Naive thymus-derived CD8-positive, alpha-beta T cell (primary cell): ENCODE measurements at regions not wholly inside any gene's neighbourhood (a gene's known extent, or its start where the extent isn't known, plus 50 kb on each side); places are given as distances from the start of the nearest gene placed in this dataset.
"Not testable (repeated sequence)": the region's sequence is repeated elsewhere in the genome, so short reads cannot be mapped to it uniquely, and the experiment has no call there.

ENCODE experiments used
- ATAC-seq, 2 donors: fragments of 150-1000 bp; cut with Tn5 transposase in 1 of 2; sonication (Bioruptor Pico), chemical (Tn5 transposase) in 1 of 2; 1 replicate in 1 of 2; 2 replicates in 1 of 2; pipeline ENCODE4 v1.10.0; 2021; ENCODE audit warnings: mild to moderate bottlenecking in 2 of 2, moderate library complexity in 2 of 2
- POLR2A ChIA-PET: fragments of 350-600 bp; sonication (Branson Sonifier 250); formaldehyde crosslinking; loops from one replicate; lab custom pipeline; 2021; ENCODE audit warnings: antibody characterized with exemption; lab: Charles Lee
- DNase-seq, 10 donors: peaks; one replicate each; pipeline versions ENCODE4 v3.0.0 to v3.0.0-alpha.2; 2020 to 2022
- H3K27ac Mint-ChIP-seq, 10 donors: one replicate each; pipeline ENCODE4 v1.8.0; 2020 to 2022; ENCODE audit warnings: mild to moderate bottlenecking in 10 of 10, mixed read lengths in 10 of 10, moderate library complexity in 4 of 10, inconsistent platforms in 1 of 10
- H3K27me3 Mint-ChIP-seq, 5 donors: one replicate each; pipeline ENCODE4 v1.8.0; 2021 to 2022; ENCODE audit warnings: mixed read lengths in 5 of 5
- H3K36me3 Mint-ChIP-seq, 3 donors: one replicate each; pipeline ENCODE4 v1.8.0; 2020 to 2022; ENCODE audit warnings: mixed read lengths in 3 of 3, mild to moderate bottlenecking in 2 of 3, inconsistent platforms in 1 of 3
- H3K4me1 Mint-ChIP-seq, 4 donors: one replicate each; pipeline ENCODE4 v1.8.0; 2021 to 2022; ENCODE audit warnings: mixed read lengths in 4 of 4
- H3K4me3 Mint-ChIP-seq, 10 donors: one replicate each; pipeline ENCODE4 v1.8.0; 2020 to 2022; ENCODE audit warnings: mild to moderate bottlenecking in 10 of 10, mixed read lengths in 10 of 10, moderate library complexity in 6 of 10, inconsistent platforms in 1 of 10
- H3K9me3 Mint-ChIP-seq, 9 donors: one replicate each; pipeline ENCODE4 v1.8.0; 2020 to 2022; ENCODE audit warnings: mixed read lengths in 9 of 9, mild to moderate bottlenecking in 3 of 9, inconsistent platforms in 1 of 9, moderate library complexity in 1 of 9

- H3K27me3 Mint-ChIP-seq, H3K36me3 Mint-ChIP-seq, POLR2A ChIA-PET, DNase-seq, ATAC-seq, H3K4me1 Mint-ChIP-seq, H3K4me3 Mint-ChIP-seq, H3K27ac Mint-ChIP-seq, H3K9me3 Mint-ChIP-seq: not testable (repeated sequence)
These were observed 55.3 kb upstream of the THOC2 start for GRCh38 chrX:123788193-123788592.

- no peak overlapping the region for H3K27ac Mint-ChIP-seq
- H3K36me3 Mint-ChIP-seq: no peaks in the 10 kb centered on the region
- POLR2A ChIA-PET: no interaction called here
- no peak for ATAC-seq
- H3K9me3 Mint-ChIP-seq: no peaks in the 10 kb centered on the region
- no peak overlapping the region for H3K4me3 Mint-ChIP-seq
- no peaks in the 10 kb centered on the region for H3K27me3 Mint-ChIP-seq
- no peak for DNase-seq
- H3K4me1 Mint-ChIP-seq: peaks cover 0 to 8% (median 2%) of the 10 kb centered on the region in 4 donors
These were observed 55.9 kb upstream of the THOC2 start for GRCh38 chrX:123788744-123789143.

- DNase-seq (no peak), ATAC-seq (no peak)
- Mint-ChIP-seq H3K4me1 (no peaks in the 10 kb centered on the region), H3K36me3 (no peaks in the 10 kb centered on the region), H3K4me3 (no peak overlapping the region), H3K27me3 (no peaks in the 10 kb centered on the region), H3K27ac (peak overlapping the region in 1 of 10 donors; percentile 63), H3K9me3 (no peaks in the 10 kb centered on the region)
- POLR2A ChIA-PET: no interaction called here
These were observed 62.1 kb upstream of the XIAP start for GRCh38 chrX:123797543-123798447.

- H3K9me3 Mint-ChIP-seq, ATAC-seq, H3K4me3 Mint-ChIP-seq, H3K4me1 Mint-ChIP-seq, POLR2A ChIA-PET, H3K27me3 Mint-ChIP-seq, DNase-seq, H3K27ac Mint-ChIP-seq, H3K36me3 Mint-ChIP-seq: not testable (repeated sequence)
These were observed 61.0 kb upstream of the XIAP start for GRCh38 chrX:123798706-123799430.

- DNase-seq: no peak
- no peaks in the 10 kb centered on the region for H3K9me3 Mint-ChIP-seq
These were observed 58.0 kb upstream of the XIAP start for GRCh38 chrX:123801901-123802300.

GRCh38 chrX:123803331-123803983 lies 56.4 kb upstream of the XIAP start:
- no peaks in the 10 kb centered on the region for H3K9me3 Mint-ChIP-seq
- POLR2A ChIA-PET: no interaction called here
- ATAC-seq (peak; percentile 97), DNase-seq (peak in 9 of 10 donors; percentile 2 to 68 (median 48))
- H3K4me1 Mint-ChIP-seq: peaks cover 5 to 10% (median 9%) of the 10 kb centered on the region in 4 donors
- no peaks in the 10 kb centered on the region for H3K36me3 Mint-ChIP-seq
- H3K27me3 Mint-ChIP-seq: no peaks in the 10 kb centered on the region
- H3K27ac Mint-ChIP-seq: peak overlapping the region; percentile 59 to 97 (median 93)
- peak overlapping the region in 8 of 10 donors; percentile 20 to 80 (median 54) for H3K4me3 Mint-ChIP-seq

More at GRCh38 chrX:123801901-123802300, 58.0 kb upstream of the XIAP start:
- peaks cover 5 to 10% (median 9%) of the 10 kb centered on the region in 4 donors for H3K4me1 Mint-ChIP-seq
- ATAC-seq: no peak
- H3K27me3 Mint-ChIP-seq: no peaks in the 10 kb centered on the region
- peak overlapping the region in 3 of 10 donors; percentile 30 to 67 (median 36) for H3K27ac Mint-ChIP-seq
- no peak overlapping the region for H3K4me3 Mint-ChIP-seq
- H3K36me3 Mint-ChIP-seq: no peaks in the 10 kb centered on the region
- POLR2A ChIA-PET: no interaction called here

GRCh38 chrX:123803984-123804365 lies 55.9 kb upstream of the XIAP start:
- DNase-seq: peak in 2 of 10 donors; percentile 3 to 15
- POLR2A ChIA-PET, H3K4me3 Mint-ChIP-seq, ATAC-seq, H3K36me3 Mint-ChIP-seq, H3K27me3 Mint-ChIP-seq, H3K9me3 Mint-ChIP-seq: not testable (repeated sequence)
- Mint-ChIP-seq H3K4me1 (peaks cover 5 to 10% (median 9%) of the 10 kb centered on the region in 4 donors), H3K27ac (peak overlapping the region; percentile 59 to 97 (median 92))

GRCh38 chrX:123807835-123808416 lies 51.9 kb upstream of the XIAP start:
- Mint-ChIP-seq H3K4me3 (no peak overlapping the region), H3K36me3 (no peaks in the 10 kb centered on the region), H3K27me3 (peaks cover 0 to 2% (median 0%) of the 10 kb centered on the region in 5 donors), H3K4me1 (peaks cover 5 to 10% (median 9%) of the 10 kb centered on the region in 4 donors), H3K27ac (no peak overlapping the region), H3K9me3 (no peaks in the 10 kb centered on the region)
- DNase-seq (no peak), ATAC-seq (no peak)
- POLR2A ChIA-PET: no interaction called here

- POLR2A ChIA-PET: no interaction called here
- H3K4me3 Mint-ChIP-seq: no peak overlapping the region
- ATAC-seq: no peak
- H3K27me3 Mint-ChIP-seq: peaks cover 0 to 2% (median 0%) of the 10 kb centered on the region in 5 donors
- H3K4me1 Mint-ChIP-seq: no peaks in the 10 kb centered on the region
- no peak for DNase-seq
- no peak overlapping the region for H3K27ac Mint-ChIP-seq
- no peaks in the 10 kb centered on the region for H3K36me3 Mint-ChIP-seq
- H3K9me3 Mint-ChIP-seq: no peaks in the 10 kb centered on the region
These were observed 49.9 kb upstream of the XIAP start for GRCh38 chrX:123809854-123810375.
